ENCODE measurements at regions not wholly inside any gene's neighbourhood (a gene's known extent, or its start where the extent isn't known, plus 50 kb on each side); places are given as distances from the start of the nearest gene placed in this dataset.

- H3K9me3 ChIP-seq = no peaks in the 10 kb centered on the region
- H3K4me1 ChIP-seq = no peaks in the 10 kb centered on the region
- no peak overlapping the region for H3K27ac ChIP-seq
- intact Hi-C loops (cut with DNase I) = no loop called here
- H3K27me3 ChIP-seq = no peaks in the 10 kb centered on the region
- no peak for TF ChIP-seq CTCF (IDR thresholded peaks at IDR 0.05)
- no peak for TF ChIP-seq POLR2A (IDR thresholded peaks at IDR 0.05)
- no peaks in the 10 kb centered on the region for H3K36me3 ChIP-seq
- DNase-seq = no peak
- no peak overlapping the region for H3K4me3 ChIP-seq
These were observed 347.7 kb upstream of the SATB1 start for GRCh38 chr3:18772699-18773305.

GRCh38 chr3:18771931-18772330, 346.8 kb upstream of the SATB1 start:
- H3K27me3 ChIP-seq = no peaks in the 10 kb centered on the region
- intact Hi-C loops (cut with DNase I) = no loop called here
- TF ChIP-seq CTCF (IDR thresholded peaks at IDR 0.05) (no peak), POLR2A (IDR thresholded peaks at IDR 0.05) (no peak)
- no peak overlapping the region for H3K27ac ChIP-seq
- H3K9me3 ChIP-seq = no peaks in the 10 kb centered on the region
- WGBS, 2 donors = 71 to 83% methylated on average over 1 of the region's 1 CpG
- no peaks in the 10 kb centered on the region for H3K4me1 ChIP-seq
- no peaks in the 10 kb centered on the region for H3K36me3 ChIP-seq
- no peak overlapping the region for H3K4me3 ChIP-seq
- no peak for DNase-seq

GRCh38 chr3:18770800-18771199, 345.7 kb upstream of the SATB1 start:
- no peak overlapping the region for H3K4me3 ChIP-seq
- H3K27me3 ChIP-seq = no peaks in the 10 kb centered on the region
- TF ChIP-seq POLR2A (IDR thresholded peaks at IDR 0.05) (no peak), CTCF (IDR thresholded peaks at IDR 0.05) (no peak)
- intact Hi-C loops (cut with DNase I) = no loop called here
- no peaks in the 10 kb centered on the region for H3K4me1 ChIP-seq
- no peaks in the 10 kb centered on the region for H3K36me3 ChIP-seq
- no peak for DNase-seq
- H3K9me3 ChIP-seq = no peaks in the 10 kb centered on the region
- H3K27ac ChIP-seq = no peak overlapping the region
- 62 to 75% methylated on average over 2 of the region's 2 CpGs for WGBS, 2 donors

- no peak for TF ChIP-seq POLR2A (IDR thresholded peaks at IDR 0.05)
- no peak for TF ChIP-seq CTCF (IDR thresholded peaks at IDR 0.05)
- H3K27ac ChIP-seq = no peak overlapping the region
- WGBS, 2 donors = 75 to 81% methylated on average over 4 to 6 of the region's 6 CpGs
- no peaks in the 10 kb centered on the region for H3K4me1 ChIP-seq
- H3K9me3 ChIP-seq = no peaks in the 10 kb centered on the region
- no peaks in the 10 kb centered on the region for H3K36me3 ChIP-seq
- DNase-seq = no peak
- H3K4me3 ChIP-seq = no peak overlapping the region
- no peaks in the 10 kb centered on the region for H3K27me3 ChIP-seq
- intact Hi-C loops (cut with DNase I) = no loop called here
These were observed 342.7 kb upstream of the SATB1 start for GRCh38 chr3:18767756-18768303.

GRCh38 chr3:18766974-18767373, 341.8 kb upstream of the SATB1 start:
- H3K27me3 ChIP-seq = no peaks in the 10 kb centered on the region
- H3K4me3 ChIP-seq = no peak overlapping the region
- intact Hi-C loops (cut with DNase I) = no loop called here
- no peak for DNase-seq
- H3K9me3 ChIP-seq = no peaks in the 10 kb centered on the region
- WGBS, 2 donors = 15 to 44% methylated on average over 2 of the region's 2 CpGs
- no peaks in the 10 kb centered on the region for H3K4me1 ChIP-seq
- H3K36me3 ChIP-seq = no peaks in the 10 kb centered on the region
- TF ChIP-seq POLR2A (IDR thresholded peaks at IDR 0.05) = no peak
- TF ChIP-seq CTCF (IDR thresholded peaks at IDR 0.05) = no peak
- no peak overlapping the region for H3K27ac ChIP-seq

Measured in esophagus squamous epithelium (tissue), 5 donors.